Large intestine (tissue), 3 donors: ENCODE measurements at regions not wholly inside any gene's neighbourhood (a gene's known extent, or its start where the extent isn't known, plus 50 kb on each side); places are given as distances from the start of the nearest gene placed in this dataset.
"Not testable (repeated sequence)": the region's sequence is repeated elsewhere in the genome, so short reads cannot be mapped to it uniquely, and the experiment has no call there.

Source experiments
- DNase-seq, 2 donors: peaks; one replicate each; pipeline versions ENCODE4 v3.0.0 to v3.0.0-alpha.2; 2013
- H3K27ac ChIP-seq: one replicate; pipeline ENCODE4 v1.5.1; 2013; ENCODE audit warnings: low read length
- H3K27me3 ChIP-seq: 2 replicates; pipeline ENCODE4 v1.6.1; 2013; ENCODE audit warnings: low read length; ENCODE audit not compliant: control insufficient read depth, insufficient read depth
- H3K36me3 ChIP-seq: 2 replicates; pipeline ENCODE4 v1.6.1; 2013; ENCODE audit warnings: low read length; ENCODE audit not compliant: control insufficient read depth, insufficient read depth
- H3K4me1 ChIP-seq: one replicate; pipeline ENCODE4 v1.6.1; 2013; ENCODE audit warnings: low read length; ENCODE audit not compliant: control insufficient read depth, insufficient read depth
- H3K4me3 ChIP-seq: one replicate; pipeline ENCODE4 v1.5.1; 2013; ENCODE audit warnings: low read length
- H3K9me3 ChIP-seq: one replicate; pipeline ENCODE4 v1.6.1; 2013; ENCODE audit warnings: mild to moderate bottlenecking, low read depth, low read length, moderate library complexity; ENCODE audit not compliant: control insufficient read depth
- WGBS: methylation state at CpG from one replicate; pipeline ENCODE4 v1.1.5; 2013; ENCODE audit warnings: low lambda C conversion rate; ENCODE audit not compliant: insufficient coverage; 5-methylcytosine and 5-hydroxymethylcytosine counted together

GRCh38 chr1:194004146-194004545, 817.7 kb upstream of the B3GALT2 start:
- H3K27me3 ChIP-seq, result no peaks in the 10 kb centered on the region
- 100% methylated on average over 1 of the region's 2 CpGs for WGBS
- no peaks in the 10 kb centered on the region for H3K4me1 ChIP-seq
- no peak overlapping the region for H3K27ac ChIP-seq
- no peak for DNase-seq
- no peaks in the 10 kb centered on the region for H3K36me3 ChIP-seq
- H3K4me3 ChIP-seq, result no peak overlapping the region
- H3K9me3 ChIP-seq, result peaks cover 8% of the 10 kb centered on the region

GRCh38 chr1:194001726-194002350, 815.4 kb upstream of the B3GALT2 start:
- not testable (repeated sequence) for H3K27me3 ChIP-seq, H3K9me3 ChIP-seq, H3K4me1 ChIP-seq, H3K4me3 ChIP-seq, DNase-seq, H3K36me3 ChIP-seq, H3K27ac ChIP-seq
- no CpG with 5 or more reads among the region's 33 CpGs for WGBS

GRCh38 chr1:193988885-193989284, 802.5 kb upstream of the B3GALT2 start:
- Histone ChIP-seq H3K36me3 (no peaks in the 10 kb centered on the region), H3K4me3 (no peak overlapping the region), H3K9me3 (peaks cover 15% of the 10 kb centered on the region), H3K27ac (no peak overlapping the region), H3K4me1 (no peaks in the 10 kb centered on the region), H3K27me3 (no peaks in the 10 kb centered on the region)
- no peak for DNase-seq
- 0% methylated on average over 1 of the region's 2 CpGs for WGBS

GRCh38 chr1:193979219-193979618, 792.8 kb upstream of the B3GALT2 start:
- Histone ChIP-seq H3K9me3 (no peaks in the 10 kb centered on the region), H3K27ac (no peak overlapping the region), H3K36me3 (no peaks in the 10 kb centered on the region), H3K4me1 (no peaks in the 10 kb centered on the region), H3K4me3 (no peak overlapping the region), H3K27me3 (no peaks in the 10 kb centered on the region)
- DNase-seq, result no peak
- 79% methylated on average over 2 of the region's 4 CpGs for WGBS

DNA sequence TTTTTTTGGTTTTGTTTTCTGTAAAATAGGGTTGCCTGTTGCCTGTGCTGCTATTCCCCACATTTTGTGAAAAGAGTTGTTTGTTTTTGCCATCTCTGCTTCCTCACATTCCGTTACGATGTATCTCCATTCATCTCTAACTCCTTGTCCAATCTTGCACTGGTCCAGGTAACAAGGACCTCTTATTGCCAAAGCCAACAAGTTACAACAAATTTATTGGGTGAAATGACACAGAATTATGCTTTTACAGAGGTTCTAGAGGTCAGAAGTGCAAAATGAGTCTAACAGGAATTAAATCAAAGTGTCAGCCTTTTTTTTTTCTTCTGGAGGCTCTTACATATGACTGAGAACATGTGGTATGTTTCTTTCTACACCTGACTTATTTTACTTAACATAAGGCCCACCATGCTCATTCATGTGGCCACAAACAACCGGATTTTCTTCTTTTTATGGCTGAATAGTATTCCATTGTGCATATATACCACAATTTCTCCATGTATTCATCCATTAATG, 787.9 kb upstream of the B3GALT2 start:
- Histone ChIP-seq H3K4me3 (no peak overlapping the region), H3K36me3 (no peaks in the 10 kb centered on the region), H3K27me3 (no peaks in the 10 kb centered on the region), H3K27ac (no peak overlapping the region), H3K9me3 (no peaks in the 10 kb centered on the region), H3K4me1 (no peaks in the 10 kb centered on the region)
- DNase-seq, result no peak
- WGBS, result 83% methylated on average over 2 of the region's 3 CpGs

GRCh38 chr1:193973428-193973827, 787.0 kb upstream of the B3GALT2 start:
- Histone ChIP-seq H3K27me3 (no peaks in the 10 kb centered on the region), H3K36me3 (no peaks in the 10 kb centered on the region), H3K4me3 (no peak overlapping the region), H3K9me3 (no peaks in the 10 kb centered on the region), H3K4me1 (no peaks in the 10 kb centered on the region), H3K27ac (no peak overlapping the region)
- 100% methylated on average over 2 of the region's 3 CpGs for WGBS
- DNase-seq, result no peak

DNA sequence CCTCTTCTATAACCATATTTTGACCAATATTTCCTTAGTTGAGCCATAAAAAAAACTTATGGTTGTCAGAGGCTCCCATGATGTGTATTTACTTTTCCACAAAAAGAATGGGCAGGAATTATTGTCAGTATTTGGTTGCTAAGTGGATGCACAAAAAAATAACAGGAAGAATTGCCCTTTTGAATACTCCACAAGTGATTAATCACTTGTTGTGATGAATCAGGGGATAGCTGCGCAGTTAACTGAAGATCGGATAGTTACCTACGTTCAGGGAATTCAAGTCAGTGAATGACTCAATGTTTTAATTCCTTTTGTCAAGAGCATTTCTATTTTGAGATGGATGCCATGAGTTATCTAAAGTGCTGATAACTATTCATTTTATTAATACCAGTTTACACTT, 785.2 kb upstream of the B3GALT2 start:
- Histone ChIP-seq H3K9me3 (no peaks in the 10 kb centered on the region), H3K4me3 (no peak overlapping the region), H3K4me1 (no peaks in the 10 kb centered on the region), H3K27ac (no peak overlapping the region), H3K27me3 (no peaks in the 10 kb centered on the region), H3K36me3 (no peaks in the 10 kb centered on the region)
- no peak for DNase-seq
- WGBS, result no CpG with 5 or more reads among the region's 3 CpGs

- Histone ChIP-seq H3K4me3 (no peak overlapping the region), H3K36me3 (no peaks in the 10 kb centered on the region), H3K27me3 (no peaks in the 10 kb centered on the region), H3K4me1 (no peaks in the 10 kb centered on the region), H3K9me3 (no peaks in the 10 kb centered on the region), H3K27ac (no peak overlapping the region)
- no peak for DNase-seq
- 75% methylated on average over 1 of the region's 1 CpG for WGBS
Measured at GRCh38 chr1:193960499-193960898, 774.1 kb upstream of the B3GALT2 start.

GRCh38 chr1:193960040-193960439, 773.6 kb upstream of the B3GALT2 start:
- no peaks in the 10 kb centered on the region for H3K9me3 ChIP-seq
- no peak overlapping the region for H3K27ac ChIP-seq

DNA sequence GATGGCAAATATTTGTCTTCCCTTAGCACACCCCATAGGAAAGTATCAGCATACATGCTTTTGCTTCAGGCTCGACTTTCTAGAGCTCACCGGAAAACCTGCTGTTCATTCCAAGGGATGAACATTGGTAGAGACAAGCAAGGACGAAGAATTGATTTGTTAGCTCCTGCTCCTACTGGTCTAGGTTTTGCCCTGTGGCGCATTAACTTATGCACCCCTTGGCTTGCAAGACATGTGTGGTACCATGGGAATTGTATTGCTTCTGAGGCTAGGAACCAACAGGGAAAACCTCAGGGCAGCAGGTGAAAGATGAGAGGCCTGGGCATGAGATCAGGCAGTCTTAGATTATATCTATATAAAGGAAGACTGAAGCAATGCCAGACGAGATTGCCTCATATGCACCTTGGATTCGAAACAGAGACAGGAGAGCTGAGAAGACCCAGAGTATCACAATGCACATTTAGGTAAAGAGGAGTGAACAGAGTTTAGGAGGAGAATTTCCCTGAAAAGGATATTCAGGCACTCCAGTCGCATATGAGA, 771.2 kb upstream of the B3GALT2 start:
- no peak for DNase-seq
- no peak overlapping the region for H3K4me3 ChIP-seq
- no peaks in the 10 kb centered on the region for H3K4me1 ChIP-seq
- H3K27ac ChIP-seq, result no peak overlapping the region
- no peaks in the 10 kb centered on the region for H3K9me3 ChIP-seq
- 100% methylated on average over 1 of the region's 7 CpGs for WGBS
- no peaks in the 10 kb centered on the region for H3K27me3 ChIP-seq
- no peaks in the 10 kb centered on the region for H3K36me3 ChIP-seq

More at GRCh38 chr1:193960040-193960439, 773.6 kb upstream of the B3GALT2 start:
- Histone ChIP-seq H3K4me1 (no peaks in the 10 kb centered on the region), H3K36me3 (no peaks in the 10 kb centered on the region), H3K27me3 (no peaks in the 10 kb centered on the region), H3K4me3 (no peak overlapping the region)
- no CpG with 5 or more reads among the region's 2 CpGs for WGBS
- no peak for DNase-seq
